ENCODE measurements at regions not wholly inside any gene's neighbourhood (a gene's known extent, or its start where the extent isn't known, plus 50 kb on each side); places are given as distances from the start of the nearest gene placed in this dataset.

DNA sequence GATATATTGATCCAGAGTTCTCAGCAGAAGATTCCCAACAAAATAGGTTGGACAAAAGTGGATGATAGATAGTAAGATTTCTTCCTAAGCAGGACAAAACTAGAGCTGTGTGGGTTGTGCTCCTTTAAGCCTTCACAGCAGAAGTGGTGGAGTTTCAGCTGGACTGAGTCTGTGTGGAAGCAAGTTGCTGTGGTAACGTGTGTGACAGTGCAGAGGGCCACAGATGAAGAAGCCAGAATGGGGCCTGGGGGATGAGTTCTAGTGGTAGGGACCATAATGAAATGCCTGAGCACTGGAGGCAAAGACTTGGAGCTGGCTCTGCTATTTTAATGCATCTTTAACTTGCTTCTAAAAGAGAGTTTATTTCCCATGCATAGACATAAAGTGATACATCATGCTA, 238.7 kb upstream of the POGK start:
- ChIA-PET POLR2A (ENCODE audit: partially characterized antibody) (no interaction called here), CTCF (ENCODE audit: partially characterized antibody) (interaction anchor here (0.9 kb wide), 1 partner anchor 25 kb away, joined by 3 read pairs; no protein-coding TSS in a partner anchor)
- H3K4me3 ChIP-seq (ENCODE audit: extremely low read depth in 1 of 4, insufficient read depth in 2 of 4, low read depth in 3 of 4, low read length in 4 of 4) = no peak overlapping the region
- TF ChIP-seq JUN (IDR thresholded peaks at IDR 0.05; ENCODE audit: low read depth, low read length) (no peak), BACH1 (IDR thresholded peaks at IDR 0.05; ENCODE audit: low read length) (no peak), SAP30 (IDR thresholded peaks at IDR 0.05; ENCODE audit: insufficient read depth, insufficient replicate concordance, low read length) (no peak), TAF1 (IDR thresholded peaks at IDR 0.05; ENCODE audit: low read depth, low read length) (no peak), TAF7 (optimal IDR thresholded peaks at IDR 0.05; ENCODE audit: borderline replicate concordance, low read depth, low read length) (no peak), SP1 (IDR thresholded peaks at IDR 0.05; ENCODE audit: low read depth, low read length) (no peak), POLR2AphosphoS5 (IDR thresholded peaks at IDR 0.05; ENCODE audit: low read depth, low read length) (no peak)
- TF ChIP-seq, protein P1, sequence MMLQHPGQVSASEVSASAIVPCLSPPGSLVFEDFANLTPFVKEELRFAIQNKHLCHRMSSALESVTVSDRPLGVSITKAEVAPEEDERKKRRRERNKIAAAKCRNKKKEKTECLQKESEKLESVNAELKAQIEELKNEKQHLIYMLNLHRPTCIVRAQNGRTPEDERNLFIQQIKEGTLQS (IDR thresholded peaks at IDR 0.05; ENCODE audit: insufficient read depth, low read depth, low read length) = no peak
- H3K56ac ChIP-seq (replicated peaks; ENCODE audit: insufficient read length, low read depth, low read length) = no peak overlapping the region
- H3K36me3 ChIP-seq (ENCODE audit: control insufficient read depth in 2 of 4, insufficient read depth in 4 of 4, low read length in 3 of 4) = no peaks in the 10 kb centered on the region
- H2BK120ac ChIP-seq (replicated peaks; ENCODE audit: low read depth, low read length) = no peak overlapping the region
- FAIRE-seq (no peak), DNase-seq (ENCODE audit: low read depth in 1 of 2, low spot score in 2 of 2) (no peak)
- no peak overlapping the region for H2AK5ac ChIP-seq (ENCODE audit: low read depth, low read length)
- H3K9me3 ChIP-seq (ENCODE audit: insufficient read depth in 2 of 2, low read depth in 1 of 2, low read length in 1 of 2) = no peaks in the 10 kb centered on the region
- H3K4ac ChIP-seq (replicated peaks; ENCODE audit: insufficient read length, low read depth, low read length) = no peak overlapping the region
- no peak overlapping the region for H4K5ac ChIP-seq (ENCODE audit: insufficient read length, low read depth, low read length)
- H2BK20ac ChIP-seq (ENCODE audit: low read length) = no peak overlapping the region
- H3K18ac ChIP-seq (ENCODE audit: extremely low read depth, low read length) = no peak overlapping the region
- 73% methylated on average over 1 of the region's 1 CpG; no CpG with 5 or more reads in 1 of the 2 experiments for WGBS, 2 experiments (ENCODE audit: extremely low coverage in 1 of 2, insufficient coverage in 1 of 2, insufficient read length in 1 of 2, insufficient replicate concordance in 2 of 2, low coverage in 1 of 2, low lambda C conversion rate in 2 of 2, missing lambda C conversion rate in 1 of 2)
- H3K23ac ChIP-seq (ENCODE audit: insufficient read length) = no peak overlapping the region
- H3K4me2 ChIP-seq (ENCODE audit: insufficient read depth in 1 of 2, low read depth in 2 of 2, low read length in 2 of 2) = no peak overlapping the region
- H2BK12ac ChIP-seq (ENCODE audit: low read depth, low read length) = no peak overlapping the region
- no peaks in the 10 kb centered on the region for H3K79me2 ChIP-seq (ENCODE audit: control insufficient read depth in 1 of 2, insufficient read depth in 2 of 2, low read length in 2 of 2)
- no peaks in the 10 kb centered on the region for H3K79me1 ChIP-seq (ENCODE audit: low read depth, low read length)
- H3K14ac ChIP-seq (ENCODE audit: insufficient read length) = no peak overlapping the region
- no peak overlapping the region for H2BK5ac ChIP-seq (ENCODE audit: low read depth, low read length)
- no peak overlapping the region for H2BK15ac ChIP-seq (ENCODE audit: low read length)
- no peaks in the 10 kb centered on the region for H3K4me1 ChIP-seq (replicated peaks in 1 of 4; ENCODE audit: control insufficient read depth in 3 of 4, insufficient read depth in 4 of 4, low read length in 3 of 4)
- H4K8ac ChIP-seq (ENCODE audit: extremely low read depth, insufficient read depth, low read length) = no peak overlapping the region
- no peaks in the 10 kb centered on the region for H4K20me1 ChIP-seq (replicated peaks in 1 of 2; ENCODE audit: control insufficient read depth in 1 of 2, insufficient read depth in 2 of 2, low read length in 2 of 2)
- H3K23me2 ChIP-seq (ENCODE audit: low read depth, low read length) = no peaks in the 10 kb centered on the region
- no peak overlapping the region for H3K9ac ChIP-seq (replicated peaks in 1 of 4; ENCODE audit: extremely low read depth in 1 of 4, low read depth in 3 of 4, low read length in 3 of 4)
- H3K27ac ChIP-seq (ENCODE audit: low read depth, low read length) = no peak overlapping the region
- no peak overlapping the region for H2AFZ ChIP-seq (ENCODE audit: low read length)
- no peak overlapping the region for H4K91ac ChIP-seq (replicated peaks; ENCODE audit: insufficient read length, low read length)
- no peaks in the 10 kb centered on the region for H3K27me3 ChIP-seq (replicated peaks in 1 of 4; ENCODE audit: control insufficient read depth in 3 of 4, extremely low read depth in 1 of 4, insufficient read depth in 3 of 4, low read length in 3 of 4)

All from H1 (cell line).